ENCODE measurements at regions not wholly inside any gene's neighbourhood (a gene's known extent, or its start where the extent isn't known, plus 50 kb on each side); places are given as distances from the start of the nearest gene placed in this dataset.

DNA sequence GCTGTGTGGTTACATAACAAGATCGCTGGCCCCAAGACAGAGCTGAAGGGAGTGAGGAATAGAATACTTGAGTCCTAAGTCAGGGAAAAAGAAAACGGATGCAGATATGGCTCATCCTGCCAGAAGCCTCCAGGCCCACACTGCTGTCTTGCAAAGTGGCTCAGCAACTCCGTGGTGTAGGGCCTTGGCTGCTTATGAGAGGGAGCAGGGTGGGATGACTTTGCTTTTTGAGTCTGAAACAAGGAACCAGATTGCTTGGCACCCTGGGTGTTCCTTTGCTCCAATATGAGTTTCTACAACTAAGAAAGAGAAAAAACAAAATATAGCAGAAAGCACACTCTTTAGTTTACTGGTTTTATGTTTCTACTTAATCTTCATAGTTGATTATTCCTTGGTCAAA is 193.8 kb upstream of the WDR11 start:
- TF ChIP-seq EZH2phosphoT487 (IDR thresholded peaks at IDR 0.05; ENCODE audit: borderline replicate concordance, low read length): no peak
- TF ChIP-seq, protein P1, sequence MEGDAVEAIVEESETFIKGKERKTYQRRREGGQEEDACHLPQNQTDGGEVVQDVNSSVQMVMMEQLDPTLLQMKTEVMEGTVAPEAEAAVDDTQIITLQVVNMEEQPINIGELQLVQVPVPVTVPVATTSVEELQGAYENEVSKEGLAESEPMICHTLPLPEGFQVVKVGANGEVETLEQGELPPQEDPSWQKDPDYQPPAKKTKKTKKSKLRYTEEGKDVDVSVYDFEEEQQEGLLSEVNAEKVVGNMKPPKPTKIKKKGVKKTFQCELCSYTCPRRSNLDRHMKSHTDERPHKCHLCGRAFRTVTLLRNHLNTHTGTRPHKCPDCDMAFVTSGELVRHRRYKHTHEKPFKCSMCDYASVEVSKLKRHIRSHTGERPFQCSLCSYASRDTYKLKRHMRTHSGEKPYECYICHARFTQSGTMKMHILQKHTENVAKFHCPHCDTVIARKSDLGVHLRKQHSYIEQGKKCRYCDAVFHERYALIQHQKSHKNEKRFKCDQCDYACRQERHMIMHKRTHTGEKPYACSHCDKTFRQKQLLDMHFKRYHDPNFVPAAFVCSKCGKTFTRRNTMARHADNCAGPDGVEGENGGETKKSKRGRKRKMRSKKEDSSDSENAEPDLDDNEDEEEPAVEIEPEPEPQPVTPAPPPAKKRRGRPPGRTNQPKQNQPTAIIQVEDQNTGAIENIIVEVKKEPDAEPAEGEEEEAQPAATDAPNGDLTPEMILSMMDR (IDR thresholded peaks at IDR 0.05; ENCODE audit: low read depth, low read length, poor library complexity, severe bottlenecking): no peak
- Histone ChIP-seq H4K20me1 (ENCODE audit: control insufficient read depth, insufficient read depth, low read depth, low read length) (no peaks in the 10 kb centered on the region), H3F3A (ENCODE audit: control insufficient read depth, insufficient read depth) (no peaks in the 10 kb centered on the region), H3K27me3 (ENCODE audit: control insufficient read depth, low read length) (no peaks in the 10 kb centered on the region), H3K4me1 (ENCODE audit: control insufficient read depth, low read length) (no peaks in the 10 kb centered on the region), H3K9me3 (ENCODE audit: control insufficient read depth, insufficient read depth, low read length) (no peaks in the 10 kb centered on the region), H3K27ac (ENCODE audit: low read depth, low read length) (no peak overlapping the region), H3K4me2 (ENCODE audit: low read length) (no peak overlapping the region), H3K36me3 (ENCODE audit: control insufficient read depth, low read length) (no peaks in the 10 kb centered on the region), H3K4me3 (ENCODE audit: low read length) (no peak overlapping the region), H3K79me2 (ENCODE audit: control insufficient read depth, low read length) (no peaks in the 10 kb centered on the region), H3K9me2 (replicated peaks; ENCODE audit: control insufficient read depth, low read length) (no peaks in the 10 kb centered on the region)

DNA sequence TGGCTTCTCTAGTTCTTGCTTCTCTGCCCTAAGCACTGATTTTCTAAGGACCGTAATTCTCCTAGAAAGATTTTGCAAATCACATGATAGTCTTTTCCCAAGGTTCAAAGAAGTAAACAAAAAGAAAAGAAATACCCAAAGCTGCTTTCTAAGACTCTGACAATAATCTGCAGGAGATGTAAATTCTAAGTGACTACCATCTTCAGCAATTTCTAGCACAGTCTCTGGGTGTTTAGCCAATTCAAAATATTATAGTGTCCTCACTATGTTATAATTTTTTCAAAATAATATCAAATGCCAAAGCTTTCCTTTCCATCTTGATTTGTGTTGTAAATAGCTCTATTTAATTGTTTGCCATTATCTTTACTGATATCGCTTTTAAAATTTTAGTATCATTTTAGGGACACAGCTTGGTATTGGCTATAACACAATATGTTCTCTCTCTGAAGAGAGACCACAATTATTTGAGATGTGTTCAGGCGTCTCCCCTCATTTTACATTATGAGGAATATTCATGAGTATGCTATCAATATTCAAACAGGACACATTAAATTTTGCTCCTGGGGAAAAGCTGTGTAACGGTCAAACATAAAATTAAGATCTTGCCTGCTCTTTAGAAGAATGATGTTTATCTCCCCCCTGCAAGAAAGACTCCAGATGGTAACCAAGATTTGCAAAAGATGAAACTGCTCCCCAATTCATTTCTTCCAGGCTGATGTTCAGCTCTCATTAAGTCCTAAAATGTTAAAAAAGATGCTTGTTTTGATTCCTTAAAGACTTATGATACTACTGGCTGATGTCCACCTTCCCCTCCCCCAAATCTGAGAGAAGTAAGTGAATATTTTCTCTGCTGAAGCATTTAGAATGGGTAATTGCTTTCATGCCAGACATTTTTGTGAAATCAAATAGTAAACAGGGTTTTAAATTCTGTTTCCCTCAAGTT is 191.9 kb upstream of the WDR11 start:
- no peak overlapping the region for H3K4me3 ChIP-seq (ENCODE audit: low read length)
- H3K36me3 ChIP-seq (ENCODE audit: control insufficient read depth, low read length): no peaks in the 10 kb centered on the region
- H3K79me2 ChIP-seq (ENCODE audit: control insufficient read depth, low read length): no peaks in the 10 kb centered on the region
- H3F3A ChIP-seq (ENCODE audit: control insufficient read depth, insufficient read depth): no peaks in the 10 kb centered on the region
- no peaks in the 10 kb centered on the region for H3K9me2 ChIP-seq (replicated peaks; ENCODE audit: control insufficient read depth, low read length)
- H3K27ac ChIP-seq (ENCODE audit: low read depth, low read length): no peak overlapping the region
- no peaks in the 10 kb centered on the region for H3K27me3 ChIP-seq (ENCODE audit: control insufficient read depth, low read length)
- no peak overlapping the region for H3K4me2 ChIP-seq (ENCODE audit: low read length)
- no peak for TF ChIP-seq EZH2phosphoT487 (IDR thresholded peaks at IDR 0.05; ENCODE audit: borderline replicate concordance, low read length)
- TF ChIP-seq, protein P1 (IDR thresholded peaks at IDR 0.05; ENCODE audit: low read depth, low read length, poor library complexity, severe bottlenecking): no peak
- no peaks in the 10 kb centered on the region for H4K20me1 ChIP-seq (ENCODE audit: control insufficient read depth, insufficient read depth, low read depth, low read length)
- H3K9me3 ChIP-seq (ENCODE audit: control insufficient read depth, insufficient read depth, low read length): no peaks in the 10 kb centered on the region
- H3K4me1 ChIP-seq (ENCODE audit: control insufficient read depth, low read length): no peaks in the 10 kb centered on the region

DNA sequence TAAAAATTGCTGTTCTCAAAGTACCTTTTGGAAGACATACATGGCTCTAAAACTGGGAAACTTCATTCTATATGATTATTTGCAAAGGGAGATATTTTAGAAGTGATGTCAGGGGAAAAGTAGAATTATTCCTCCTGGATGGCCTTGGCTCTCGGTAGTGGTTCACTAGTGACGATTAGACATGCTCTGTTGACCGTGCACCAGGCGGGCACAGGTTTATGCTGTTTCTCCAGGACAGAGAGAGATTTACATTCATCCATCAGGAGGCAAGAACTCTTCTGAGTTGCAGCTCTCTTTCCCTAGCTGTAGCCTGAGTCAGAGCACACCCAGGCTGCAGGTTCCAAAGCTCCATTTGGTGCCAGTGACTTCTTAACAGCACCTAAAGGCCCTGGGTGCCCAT is 184.9 kb upstream of the WDR11 start:
- Histone ChIP-seq H3K36me3 (ENCODE audit: control insufficient read depth, low read length) (no peaks in the 10 kb centered on the region), H4K20me1 (ENCODE audit: control insufficient read depth, insufficient read depth, low read depth, low read length) (no peaks in the 10 kb centered on the region), H3K27me3 (ENCODE audit: control insufficient read depth, low read length) (no peaks in the 10 kb centered on the region), H3K9me3 (ENCODE audit: control insufficient read depth, insufficient read depth, low read length) (no peaks in the 10 kb centered on the region; the same call in 1 of the 2 replicates), H3K4me1 (ENCODE audit: control insufficient read depth, low read length) (no peaks in the 10 kb centered on the region), H3K27ac (ENCODE audit: low read depth, low read length) (no peak overlapping the region), H3K4me3 (ENCODE audit: low read length) (no peak overlapping the region), H3K79me2 (ENCODE audit: control insufficient read depth, low read length) (no peaks in the 10 kb centered on the region), H3F3A (ENCODE audit: control insufficient read depth, insufficient read depth) (no peaks in the 10 kb centered on the region), H3K4me2 (ENCODE audit: low read length) (no peak overlapping the region), H3K9me2 (replicated peaks; ENCODE audit: control insufficient read depth, low read length) (no peaks in the 10 kb centered on the region)
- TF ChIP-seq, protein P1 (IDR thresholded peaks at IDR 0.05; ENCODE audit: low read depth, low read length, poor library complexity, severe bottlenecking): no peak
- TF ChIP-seq EZH2phosphoT487 (IDR thresholded peaks at IDR 0.05; ENCODE audit: borderline replicate concordance, low read length): no peak

All from DOHH2 (cell line).